Transverse colon (tissue), 4 donors: ENCODE measurements at regions not wholly inside any gene's neighbourhood (a gene's known extent, or its start where the extent isn't known, plus 50 kb on each side); places are given as distances from the start of the nearest gene placed in this dataset.
"Not testable (repeated sequence)": the region's sequence is repeated elsewhere in the genome, so short reads cannot be mapped to it uniquely, and the experiment has no call there.

Source experiments
- DNase-seq: peaks from one replicate; pipeline ENCODE4 v3.0.0-alpha.2; 2019
- H3K27ac ChIP-seq, 4 donors: fragments of 200-600 bp; sonication (generic); 2 replicates each; pipeline ENCODE4 v1.5.1; 2016 to 2018; ENCODE audit warnings: inconsistent platforms in 4 of 4
- H3K27me3 ChIP-seq: fragments of 200-600 bp; sonication (generic); 2 replicates; pipeline ENCODE4 v1.5.1; 2017; ENCODE audit warnings: inconsistent platforms
- H3K36me3 ChIP-seq, 4 donors: fragments of 200-600 bp; sonication (generic); 2 replicates each; pipeline ENCODE4 v1.5.1; 2017 to 2019; ENCODE audit warnings: inconsistent platforms in 4 of 4
- H3K4me1 ChIP-seq, 4 donors: fragments of 200-600 bp; sonication (generic); 2 replicates each; pipeline ENCODE4 v1.5.1; 2017 to 2020; ENCODE audit warnings: inconsistent platforms in 4 of 4
- H3K4me3 ChIP-seq, 4 donors: fragments of 200-600 bp; sonication (generic); 1 replicate in 1 of 4; 2 replicates in 3 of 4; pipeline versions ENCODE4 v1.5.1 to v1.6.1; 2017 to 2019; ENCODE audit warnings: inconsistent platforms in 4 of 4
- H3K9me3 ChIP-seq, 2 donors: fragments of 200-600 bp; sonication (generic); 2 replicates each; pipeline ENCODE4 v1.5.1; 2017 to 2019; ENCODE audit warnings: inconsistent platforms in 2 of 2
- CTCF ChIP-seq, 5 experiments: fragments of 200-600 bp in 3 of 5; fragments of 450-650 bp in 2 of 5; sonication (generic) in 3 of 5; IDR thresholded peaks; 1 replicate in 2 of 5; 2 replicates in 3 of 5; pipeline ENCODE4 v1.5.1; 2016 to 2017; ENCODE audit warnings: antibody characterized with exemption in 5 of 5, inconsistent platforms in 3 of 5, mild to moderate bottlenecking in 2 of 5, moderate library complexity in 1 of 5
- EP300 ChIP-seq: sonication (generic); formaldehyde crosslinking; IDR thresholded peaks from one replicate; pipeline ENCODE4 v1.6.1; 2017; ENCODE audit warnings: antibody characterized with exemption, low read depth
- POLR2A ChIP-seq: fragments of 450-650 bp; IDR thresholded peaks from one replicate; pipeline ENCODE4 v1.6.1; 2016; ENCODE audit warnings: antibody characterized with exemption, mild to moderate bottlenecking, moderate library complexity
- POLR2AphosphoS5 ChIP-seq, 3 donors: sonication (generic); formaldehyde crosslinking; IDR thresholded peaks; one replicate each; pipeline ENCODE4 v1.6.1; 2016; ENCODE audit warnings: antibody characterized with exemption in 3 of 3
- WGBS, 2 donors: methylation state at CpG; one replicate each; pipeline ENCODE4 v1.1.5; 2018; ENCODE audit warnings: low coverage in 1 of 2; 5-methylcytosine and 5-hydroxymethylcytosine counted together
- in situ Hi-C, 4 donors: fragments of 200-750 bp; cut with MboI; loops; one replicate each; pipeline versions ENCODE4 v1.15.0 to v1.15.1; 2017; ENCODE audit warnings: low sequenced_read_pairs in 3 of 4, low pct_ligation_motif_present in 1 of 4, low pct_unique_long_range_greater_than_20kb in 1 of 4
- intact Hi-C: fragments of 100-400 bp; cut with DNase I; formaldehyde crosslinking; loops from one replicate; pipeline ENCODE4 v1.15.1; 2023; ENCODE audit warnings: low total_unique reads

- WGBS, 2 donors = 54 to 73% methylated on average over 2 of the region's 2 CpGs
- Histone ChIP-seq H3K4me3 (no peak overlapping the region), H3K4me1 (no peaks in the 10 kb centered on the region), H3K36me3 (no peaks in the 10 kb centered on the region), H3K27ac (no peak overlapping the region), H3K27me3 (no peaks in the 10 kb centered on the region), H3K9me3 (no peaks in the 10 kb centered on the region)
- in situ Hi-C loops = no loop called here
- TF ChIP-seq POLR2A = no peak
- TF ChIP-seq EP300 = no peak
- no peak for TF ChIP-seq POLR2AphosphoS5 (IDR thresholded peaks at IDR 0.05)
- TF ChIP-seq CTCF (IDR thresholded peaks at IDR 0.05) = no peak
- intact Hi-C loops = no loop called here
- DNase-seq = no peak
Observed at GRCh38 chr20:55635870-55636269, 369.4 kb downstream of the CBLN4 start.

- H3K27me3 ChIP-seq = no peaks in the 10 kb centered on the region
- TF ChIP-seq EP300 (no peak), POLR2A (no peak), POLR2AphosphoS5 (IDR thresholded peaks at IDR 0.05) (no peak), CTCF (IDR thresholded peaks at IDR 0.05) (no peak)
- no peaks in the 10 kb centered on the region for H3K36me3 ChIP-seq
- no peaks in the 10 kb centered on the region for H3K9me3 ChIP-seq
- no peak for DNase-seq
- in situ Hi-C loops (no loop called here), intact Hi-C loops (no loop called here)
- no peak overlapping the region for H3K27ac ChIP-seq
- H3K4me3 ChIP-seq = no peak overlapping the region
- 95% methylated on average over 6 of the region's 6 CpGs; no CpG with 5 or more reads in 1 of the 2 donors for WGBS, 2 donors
- H3K4me1 ChIP-seq = no peaks in the 10 kb centered on the region
Observed at GRCh38 chr20:55632592-55632991, 372.7 kb downstream of the CBLN4 start.

GRCh38 chr20:55629143-55629542, 376.2 kb downstream of the CBLN4 start:
- H3K36me3 ChIP-seq, H3K27ac ChIP-seq, H3K9me3 ChIP-seq, in situ Hi-C loops, intact Hi-C loops, DNase-seq, H3K27me3 ChIP-seq, H3K4me3 ChIP-seq, H3K4me1 ChIP-seq: not testable (repeated sequence)
- 89 to 94% methylated on average over 2 to 4 of the region's 4 CpGs for WGBS, 2 donors

GRCh38 chr20:55626716-55627115, 378.6 kb downstream of the CBLN4 start:
- in situ Hi-C loops = no loop called here
- H3K36me3 ChIP-seq = no peaks in the 10 kb centered on the region
- H3K9me3 ChIP-seq = no peaks in the 10 kb centered on the region
- no peak for TF ChIP-seq POLR2A
- TF ChIP-seq POLR2AphosphoS5 (IDR thresholded peaks at IDR 0.05) = no peak
- no peak for TF ChIP-seq EP300
- TF ChIP-seq CTCF (IDR thresholded peaks at IDR 0.05) = no peak
- no peak overlapping the region for H3K4me3 ChIP-seq
- intact Hi-C loops = no loop called here
- no peaks in the 10 kb centered on the region for H3K27me3 ChIP-seq
- WGBS, 2 donors = 81 to 95% methylated on average over 4 of the region's 4 CpGs
- H3K27ac ChIP-seq = no peak overlapping the region
- DNase-seq = no peak
- H3K4me1 ChIP-seq = no peaks in the 10 kb centered on the region

- Histone ChIP-seq H3K4me3 (no peak overlapping the region), H3K4me1 (no peaks in the 10 kb centered on the region), H3K27ac (no peak overlapping the region), H3K9me3 (no peaks in the 10 kb centered on the region), H3K36me3 (no peaks in the 10 kb centered on the region), H3K27me3 (no peaks in the 10 kb centered on the region)
- DNase-seq = no peak
- intact Hi-C loops = no loop called here
- in situ Hi-C loops = no loop called here
- WGBS, 2 donors = 67 to 83% methylated on average over 5 to 8 of the region's 8 CpGs
- no peak for TF ChIP-seq EP300
- no peak for TF ChIP-seq CTCF (IDR thresholded peaks at IDR 0.05)
- no peak for TF ChIP-seq POLR2A
- TF ChIP-seq POLR2AphosphoS5 (IDR thresholded peaks at IDR 0.05) = no peak
Observed at GRCh38 chr20:55616367-55616766, 389.0 kb downstream of the CBLN4 start.
